Esophagus squamous epithelium (tissue), 5 donors: ENCODE measurements at regions not wholly inside any gene's neighbourhood (a gene's known extent, or its start where the extent isn't known, plus 50 kb on each side); places are given as distances from the start of the nearest gene placed in this dataset.

Experiments used
- DNase-seq: peaks from one replicate; lab custom pipeline; 2025; lab: John Stamatoyannopoulos, UW
- H3K27ac ChIP-seq, 4 donors: fragments of 200-600 bp; sonication (generic); one replicate each; pipeline ENCODE4 v1.5.1; 2016 to 2019; ENCODE audit warnings: mild to moderate bottlenecking in 1 of 4
- H3K27me3 ChIP-seq, 4 donors: fragments of 200-600 bp; sonication (generic); 1 replicate in 3 of 4; 2 replicates in 1 of 4; pipeline versions ENCODE4 v1.5.1 to v1.6.0; 2017 to 2021; ENCODE audit warnings: antibody characterized with exemption in 1 of 4
- H3K36me3 ChIP-seq, 3 donors: fragments of 200-600 bp; sonication (generic); one replicate each; pipeline ENCODE4 v1.5.1; 2016 to 2019
- H3K4me1 ChIP-seq, 3 donors: fragments of 200-600 bp; sonication (generic); one replicate each; pipeline ENCODE4 v1.5.1; 2017 to 2019
- H3K4me3 ChIP-seq, 4 donors: fragments of 200-600 bp; sonication (generic); 1 replicate in 3 of 4; 2 replicates in 1 of 4; pipeline ENCODE4 v1.5.1; 2016 to 2019; ENCODE audit warnings: mild to moderate bottlenecking in 2 of 4, moderate library complexity in 1 of 4
- H3K9me3 ChIP-seq, 3 donors: fragments of 200-600 bp; sonication (generic); one replicate each; pipeline ENCODE4 v1.5.1; 2016 to 2019
- CTCF ChIP-seq, 6 experiments: fragments of 450-650 bp in 4 of 6; fragments of 200-600 bp in 2 of 6; sonication (generic) in 2 of 6; IDR thresholded peaks; one replicate each; pipeline ENCODE4 v1.5.1; 2016 to 2019; ENCODE audit warnings: antibody characterized with exemption in 6 of 6, mild to moderate bottlenecking in 4 of 6, moderate library complexity in 4 of 6
- POLR2A ChIP-seq, 4 donors: fragments of 450-650 bp; IDR thresholded peaks; one replicate each; pipeline ENCODE4 v1.6.1; 2017; ENCODE audit warnings: antibody characterized with exemption in 4 of 4, mild to moderate bottlenecking in 4 of 4, moderate library complexity in 3 of 4
- WGBS, 2 donors: methylation state at CpG; one replicate each; pipeline ENCODE4 v1.1.5; 2018; 5-methylcytosine and 5-hydroxymethylcytosine counted together
- intact Hi-C: fragments of 100-400 bp; cut with DNase I; formaldehyde crosslinking; loops from one replicate; pipeline ENCODE4 v1.15.0; 2022
- donor health status: DM: yes; HTN: yes; CAD: no.

GRCh38 chr4:111572470-111572869 is 572.8 kb upstream of the FAM241A start:
- no peak for TF ChIP-seq POLR2A (IDR thresholded peaks at IDR 0.05)
- no peak for TF ChIP-seq CTCF (IDR thresholded peaks at IDR 0.05)
- intact Hi-C loops = no loop called here
- H3K36me3 ChIP-seq = no peaks in the 10 kb centered on the region
- DNase-seq = no peak
- no peaks in the 10 kb centered on the region for H3K9me3 ChIP-seq
- H3K27me3 ChIP-seq = no peaks in the 10 kb centered on the region
- 16 to 41% methylated on average over 1 of the region's 1 CpG for WGBS, 2 donors
- H3K4me1 ChIP-seq = no peaks in the 10 kb centered on the region
- no peak overlapping the region for H3K27ac ChIP-seq
- H3K4me3 ChIP-seq = no peak overlapping the region

- no peak for DNase-seq
- no peaks in the 10 kb centered on the region for H3K4me1 ChIP-seq
- TF ChIP-seq CTCF (IDR thresholded peaks at IDR 0.05) (no peak), POLR2A (IDR thresholded peaks at IDR 0.05) (no peak)
- no peak overlapping the region for H3K27ac ChIP-seq
- no peak overlapping the region for H3K4me3 ChIP-seq
- H3K9me3 ChIP-seq = no peaks in the 10 kb centered on the region
- WGBS, 2 donors = 46 to 53% methylated on average over 2 of the region's 2 CpGs
- H3K36me3 ChIP-seq = no peaks in the 10 kb centered on the region
- intact Hi-C loops = no loop called here
- H3K27me3 ChIP-seq = no peaks in the 10 kb centered on the region
These were observed 571.9 kb upstream of the FAM241A start for GRCh38 chr4:111573386-111573785.

GRCh38 chr4:111579767-111580166 is 565.5 kb upstream of the FAM241A start:
- Histone ChIP-seq H3K9me3 (peaks cover 0 to 9% (median 0%) of the 10 kb centered on the region in 3 donors), H3K27me3 (no peaks in the 10 kb centered on the region), H3K27ac (no peak overlapping the region), H3K4me1 (no peaks in the 10 kb centered on the region), H3K4me3 (no peak overlapping the region), H3K36me3 (no peaks in the 10 kb centered on the region)
- DNase-seq = no peak
- TF ChIP-seq CTCF (IDR thresholded peaks at IDR 0.05) = no peak
- TF ChIP-seq POLR2A (IDR thresholded peaks at IDR 0.05) = no peak
- intact Hi-C loops = no loop called here

GRCh38 chr4:111595456-111595855 is 549.8 kb upstream of the FAM241A start:
- TF ChIP-seq CTCF (IDR thresholded peaks at IDR 0.05) (no peak), POLR2A (IDR thresholded peaks at IDR 0.05) (no peak)
- 84 to 91% methylated on average over 3 of the region's 3 CpGs for WGBS, 2 donors
- no peak overlapping the region for H3K27ac ChIP-seq
- H3K4me3 ChIP-seq = no peak overlapping the region
- no peaks in the 10 kb centered on the region for H3K9me3 ChIP-seq
- no peak for DNase-seq
- no peaks in the 10 kb centered on the region for H3K27me3 ChIP-seq
- intact Hi-C loops = no loop called here
- no peaks in the 10 kb centered on the region for H3K4me1 ChIP-seq
- H3K36me3 ChIP-seq = no peaks in the 10 kb centered on the region

GRCh38 chr4:111596491-111596890 is 548.8 kb upstream of the FAM241A start:
- H3K27me3 ChIP-seq = no peaks in the 10 kb centered on the region
- no peaks in the 10 kb centered on the region for H3K9me3 ChIP-seq
- H3K27ac ChIP-seq = no peak overlapping the region
- H3K4me3 ChIP-seq = no peak overlapping the region
- DNase-seq = no peak
- TF ChIP-seq CTCF (IDR thresholded peaks at IDR 0.05) (no peak), POLR2A (IDR thresholded peaks at IDR 0.05) (no peak)
- no peaks in the 10 kb centered on the region for H3K4me1 ChIP-seq
- WGBS, 2 donors = 74 to 86% methylated on average over 4 of the region's 4 CpGs
- intact Hi-C loops = no loop called here
- H3K36me3 ChIP-seq = no peaks in the 10 kb centered on the region
